ENCODE measurements at regions not wholly inside any gene's neighbourhood (a gene's known extent, or its start where the extent isn't known, plus 50 kb on each side); places are given as distances from the start of the nearest gene placed in this dataset.

DNA sequence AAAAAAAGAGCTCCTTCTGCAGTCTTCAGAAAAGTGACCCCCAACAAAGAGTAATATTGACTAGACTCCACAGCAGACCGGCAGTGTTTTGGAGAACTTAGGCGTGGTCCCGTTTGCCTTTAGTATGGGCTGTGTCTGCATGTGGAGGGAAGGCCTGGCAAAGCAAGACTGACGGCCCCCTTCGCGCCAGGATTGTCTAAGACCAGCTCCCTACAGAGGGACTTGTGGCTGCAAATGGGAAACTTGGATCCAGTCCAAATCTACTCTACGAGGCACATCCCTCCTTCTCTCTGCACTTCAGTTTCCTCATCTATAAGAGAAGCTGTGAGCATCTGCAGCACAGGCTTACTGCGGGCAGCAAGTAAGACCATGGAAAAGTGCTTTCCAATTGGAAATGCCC, 350.0 kb downstream of the ZNF536 start:
- TF ChIP-seq, protein P1, sequence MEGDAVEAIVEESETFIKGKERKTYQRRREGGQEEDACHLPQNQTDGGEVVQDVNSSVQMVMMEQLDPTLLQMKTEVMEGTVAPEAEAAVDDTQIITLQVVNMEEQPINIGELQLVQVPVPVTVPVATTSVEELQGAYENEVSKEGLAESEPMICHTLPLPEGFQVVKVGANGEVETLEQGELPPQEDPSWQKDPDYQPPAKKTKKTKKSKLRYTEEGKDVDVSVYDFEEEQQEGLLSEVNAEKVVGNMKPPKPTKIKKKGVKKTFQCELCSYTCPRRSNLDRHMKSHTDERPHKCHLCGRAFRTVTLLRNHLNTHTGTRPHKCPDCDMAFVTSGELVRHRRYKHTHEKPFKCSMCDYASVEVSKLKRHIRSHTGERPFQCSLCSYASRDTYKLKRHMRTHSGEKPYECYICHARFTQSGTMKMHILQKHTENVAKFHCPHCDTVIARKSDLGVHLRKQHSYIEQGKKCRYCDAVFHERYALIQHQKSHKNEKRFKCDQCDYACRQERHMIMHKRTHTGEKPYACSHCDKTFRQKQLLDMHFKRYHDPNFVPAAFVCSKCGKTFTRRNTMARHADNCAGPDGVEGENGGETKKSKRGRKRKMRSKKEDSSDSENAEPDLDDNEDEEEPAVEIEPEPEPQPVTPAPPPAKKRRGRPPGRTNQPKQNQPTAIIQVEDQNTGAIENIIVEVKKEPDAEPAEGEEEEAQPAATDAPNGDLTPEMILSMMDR (IDR thresholded peaks at IDR 0.05), result no peak
- TF ChIP-seq POLR2A (IDR thresholded peaks at IDR 0.05) (no peak), POLR2AphosphoS5 (IDR thresholded peaks at IDR 0.05) (no peak), EP300 (IDR thresholded peaks at IDR 0.05) (no peak)
